Activated CD8-positive, alpha-beta memory T cell treated with anti-CD3 and anti-CD28 coated beads, Interleukin-2, amount 50 U/mL, for 48 hours (primary cell): ENCODE measurements at regions not wholly inside any gene's neighbourhood (a gene's known extent, or its start where the extent isn't known, plus 50 kb on each side); places are given as distances from the start of the nearest gene placed in this dataset.
A peak's percentile ranks its signal among the peaks of the same experiment; 100 is the strongest.

Experiments
- DNase-seq: peaks from one replicate; pipeline ENCODE4 v3.0.0-alpha.2; 2020

DNA sequence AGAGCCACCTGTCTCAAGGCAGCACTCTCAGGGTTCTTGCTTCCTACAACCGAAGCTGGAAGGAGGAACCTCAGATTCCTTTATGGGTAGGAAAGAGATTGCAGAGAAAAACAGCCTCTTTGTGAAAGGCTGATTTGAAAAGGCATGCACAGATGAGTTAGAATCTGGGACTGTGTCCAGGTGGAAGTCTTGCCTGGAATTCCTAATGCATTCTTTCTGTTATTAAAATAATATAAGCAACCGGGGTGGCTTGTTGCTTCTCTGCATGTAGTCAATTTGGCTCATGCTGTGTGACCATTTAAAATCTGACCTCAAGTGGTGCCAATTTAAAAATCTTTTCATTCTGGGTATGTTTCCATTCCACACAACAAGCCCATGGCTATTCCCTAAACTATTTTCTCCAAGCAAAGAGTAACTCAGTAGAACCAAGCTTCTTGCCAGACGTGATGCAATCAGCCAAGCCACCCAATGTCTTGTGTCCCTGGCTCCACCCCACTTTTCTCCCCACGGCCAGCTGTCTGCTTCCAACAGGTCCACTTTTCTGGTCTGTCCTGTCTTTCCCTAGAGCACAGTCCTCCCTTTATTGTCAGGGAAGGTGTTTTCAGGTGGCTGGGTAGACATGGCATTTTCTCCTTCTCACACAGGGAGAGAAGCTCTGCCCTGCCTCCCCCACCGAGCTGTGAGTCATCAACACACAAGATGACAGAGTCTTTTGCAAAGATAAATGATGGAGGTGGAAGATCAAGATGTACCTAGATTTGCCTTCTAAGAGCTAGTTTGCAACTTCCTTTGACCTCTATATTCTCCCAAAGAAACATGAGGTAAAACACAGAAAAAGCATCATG, 394.3 kb downstream of the FOXO1 start:
- DNase-seq = peak; percentile 58

DNA sequence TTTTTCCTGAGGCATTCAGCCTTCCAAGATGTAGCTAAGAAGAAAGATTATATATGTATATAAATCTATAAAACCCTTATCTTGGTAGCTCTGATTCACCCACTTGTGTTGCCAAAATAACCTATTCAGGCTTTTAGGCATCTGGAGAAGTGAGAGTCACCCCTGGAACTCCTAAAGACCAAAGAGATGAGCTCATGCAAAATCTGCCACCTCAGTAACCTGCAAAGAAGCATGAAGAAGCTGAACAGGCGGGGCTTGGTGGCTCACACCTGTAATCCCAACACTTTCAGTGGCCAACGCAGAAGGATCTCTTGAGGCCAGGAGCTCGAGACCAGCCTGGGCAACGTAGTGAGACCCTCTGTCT, 393.7 kb downstream of the FOXO1 start:
- DNase-seq = no peak

DNA sequence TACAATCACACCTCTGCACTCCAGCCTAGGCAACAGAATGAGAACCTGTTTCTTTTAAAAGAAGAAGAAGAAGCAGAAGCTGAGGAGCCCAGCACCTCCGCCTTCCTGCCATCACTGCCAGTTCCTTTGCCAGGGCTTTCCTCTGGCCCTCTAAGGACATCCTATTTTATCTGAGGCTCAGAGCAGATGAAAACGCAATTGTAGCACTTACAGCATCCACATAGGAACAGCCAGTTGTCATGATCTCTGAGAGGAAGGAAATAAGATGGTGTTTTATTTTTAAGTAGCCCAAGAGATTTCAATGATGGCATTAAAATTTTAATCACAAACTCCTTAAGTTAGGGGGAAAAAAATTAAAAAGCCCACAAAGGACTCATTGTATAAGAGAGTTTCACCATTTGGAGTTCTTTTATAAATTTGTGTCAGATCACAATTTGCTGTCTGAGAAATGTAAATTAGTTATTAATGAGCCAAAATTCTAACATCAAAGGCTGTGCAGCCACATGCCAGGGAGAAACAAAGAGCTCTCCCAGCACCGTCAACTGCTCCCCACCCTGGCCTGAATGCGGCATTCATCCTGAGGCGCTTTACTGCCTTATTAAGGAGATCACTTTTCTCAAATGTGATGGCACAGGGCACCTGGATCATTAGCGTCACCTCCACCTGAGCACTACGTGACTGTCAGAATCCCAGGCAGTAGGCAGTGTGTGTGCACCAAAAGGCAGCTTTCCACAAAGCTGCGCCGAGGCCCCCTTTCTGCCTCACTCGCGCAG, 393.0 kb downstream of the FOXO1 start:
- no peak for DNase-seq

DNA sequence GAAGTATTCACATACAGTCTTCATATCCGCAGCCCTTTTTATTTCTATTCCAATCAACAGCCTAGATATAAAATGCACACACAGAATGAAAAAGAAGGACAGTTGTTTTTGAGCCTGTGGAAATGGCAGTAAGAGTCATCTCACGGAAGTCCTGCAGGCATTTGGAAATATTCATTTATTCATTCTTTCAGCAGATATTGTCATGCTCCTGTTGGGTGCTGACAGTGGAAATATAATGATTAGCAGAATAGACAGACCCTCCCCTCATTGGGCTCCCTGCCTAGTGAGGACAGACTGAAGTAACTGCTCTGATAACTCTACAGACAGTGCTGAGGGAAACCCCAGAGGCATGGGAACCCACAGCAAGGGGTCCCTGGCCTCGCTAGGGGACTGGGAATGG, 392.3 kb downstream of the FOXO1 start:
- no peak for DNase-seq

DNA sequence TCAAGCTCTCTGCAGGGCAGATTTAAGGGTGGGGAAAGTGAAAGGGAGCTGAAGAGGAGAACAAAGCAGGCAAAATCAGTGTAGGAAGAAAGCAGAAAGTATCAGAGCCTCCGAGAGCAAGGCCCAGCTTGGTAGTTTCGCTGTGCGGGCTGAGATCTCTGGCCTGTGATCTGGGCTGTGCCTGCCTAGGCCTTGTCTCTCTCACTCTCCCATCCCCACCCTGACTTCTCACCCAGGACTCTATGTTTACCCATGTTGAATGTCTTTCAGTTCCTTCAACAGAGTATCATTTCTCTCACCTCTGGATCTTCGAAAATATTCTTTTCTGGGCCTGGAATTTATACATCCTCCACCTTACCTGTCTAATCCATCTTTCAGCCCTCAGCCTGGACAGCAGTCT, 391.3 kb downstream of the FOXO1 start:
- DNase-seq = no peak

DNA sequence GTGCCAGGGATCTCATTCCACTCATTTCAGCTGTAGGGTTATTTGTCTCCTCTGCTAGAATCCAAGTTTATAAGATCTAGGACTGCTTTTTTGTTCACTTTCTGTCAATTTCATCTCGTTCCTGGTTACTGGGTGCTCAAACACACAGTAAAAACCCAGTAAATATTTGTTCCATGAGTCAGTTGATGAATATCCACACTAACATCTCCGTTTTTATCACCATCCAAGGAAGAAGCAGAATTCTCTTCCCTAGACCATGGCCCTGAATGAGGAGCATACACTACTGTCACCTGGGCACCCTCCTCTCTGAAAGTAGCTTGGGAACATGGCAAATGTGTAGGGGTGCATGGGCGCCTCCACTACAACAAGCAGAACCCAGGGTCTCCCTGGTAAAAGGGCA, 390.8 kb downstream of the FOXO1 start:
- no peak for DNase-seq

DNA sequence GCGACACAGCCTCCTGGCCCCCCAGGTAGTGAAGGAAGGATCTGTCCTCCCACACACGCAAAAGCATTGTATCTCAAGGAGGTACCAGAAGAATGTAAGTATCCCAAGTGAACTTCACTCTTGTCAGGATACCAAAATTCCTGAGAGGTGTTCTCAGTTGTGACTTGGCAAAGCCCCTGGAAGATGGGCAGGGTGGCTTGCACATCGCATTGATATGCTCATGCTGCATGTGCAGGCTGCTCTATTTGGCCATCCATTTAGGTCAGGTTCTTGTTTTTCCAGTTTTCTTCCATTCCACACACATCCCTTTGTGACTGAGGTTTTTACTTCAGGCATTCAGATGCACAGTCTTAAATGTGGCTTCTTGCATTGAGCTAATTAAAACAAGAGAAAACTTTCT, 382.8 kb downstream of the FOXO1 start:
- DNase-seq = no peak

DNA sequence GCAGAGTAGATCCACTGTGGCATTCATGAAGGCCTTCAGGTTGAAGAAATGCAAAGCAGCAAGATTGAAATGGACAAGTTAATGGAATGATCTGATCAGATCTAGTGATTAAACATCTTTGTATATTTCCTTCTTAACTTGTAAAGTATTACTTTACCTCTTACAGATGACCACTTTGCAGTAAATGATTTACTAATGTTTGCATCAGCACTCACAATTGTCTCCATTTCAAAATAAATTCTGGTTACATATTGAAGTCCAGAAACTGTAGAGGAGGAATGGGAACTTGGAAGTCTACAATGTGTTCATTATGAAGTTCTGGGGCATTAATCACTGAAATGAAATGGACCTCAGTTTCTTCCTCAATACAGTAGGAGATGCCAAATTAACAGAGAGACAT, 380.8 kb downstream of the FOXO1 start:
- DNase-seq = no peak

DNA sequence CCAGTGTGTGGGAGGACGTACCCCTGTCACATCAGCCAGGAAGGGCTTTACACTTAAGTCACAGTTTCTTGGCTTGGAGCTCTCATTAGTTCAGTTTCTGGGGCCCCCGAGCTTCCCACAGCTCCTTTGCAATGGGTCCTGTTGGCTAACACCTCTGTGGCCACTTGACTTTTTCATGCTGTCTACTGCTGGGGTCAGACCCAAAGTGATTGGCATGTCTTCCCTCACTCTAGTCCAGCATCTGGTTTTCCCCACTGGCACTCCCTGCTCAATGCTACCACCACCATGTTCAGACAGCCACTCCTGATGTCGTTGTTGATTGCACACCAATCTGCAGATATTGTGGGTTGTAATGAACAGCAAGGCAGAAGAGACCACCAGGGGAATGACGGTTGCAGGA, 379.0 kb downstream of the FOXO1 start:
- no peak for DNase-seq

DNA sequence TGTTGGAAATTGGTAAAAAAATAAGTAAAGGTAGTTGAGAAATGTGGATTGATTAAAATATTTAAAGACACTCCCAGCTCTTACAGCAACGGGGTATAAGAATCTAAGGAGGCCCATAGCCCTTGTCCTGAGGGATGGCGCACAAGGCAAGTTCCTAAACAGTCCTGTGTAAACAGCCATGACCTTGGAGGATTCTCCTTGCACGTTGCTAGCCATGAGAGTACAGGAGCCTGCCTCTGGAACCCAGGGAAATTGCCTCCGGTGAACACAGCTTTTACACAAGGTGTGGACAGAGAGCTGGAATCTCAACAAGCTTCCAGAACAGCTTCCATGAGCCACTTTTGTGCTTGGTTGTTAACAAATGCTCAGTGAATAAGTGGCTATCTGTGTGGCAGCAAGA, 378.2 kb downstream of the FOXO1 start:
- DNase-seq = no peak

DNA sequence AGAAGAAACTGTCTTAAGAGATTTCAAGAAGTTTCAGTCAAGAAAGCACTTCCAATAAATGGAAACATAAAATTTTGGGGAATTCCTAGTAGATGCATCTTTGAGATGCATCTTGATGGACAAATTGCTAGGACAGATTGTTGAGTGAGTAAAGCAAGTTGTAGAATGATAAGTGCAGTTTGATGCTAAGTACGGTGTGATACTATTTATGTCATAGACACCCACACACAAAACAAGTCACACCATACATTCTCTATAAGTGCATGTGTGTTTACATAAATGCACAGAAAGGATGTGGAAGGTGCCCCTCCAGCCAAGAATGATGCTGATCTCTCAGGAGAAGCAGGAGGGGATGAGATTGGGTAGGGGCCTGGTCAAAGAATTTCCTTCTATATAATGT, 375.7 kb downstream of the FOXO1 start:
- DNase-seq = no peak

DNA sequence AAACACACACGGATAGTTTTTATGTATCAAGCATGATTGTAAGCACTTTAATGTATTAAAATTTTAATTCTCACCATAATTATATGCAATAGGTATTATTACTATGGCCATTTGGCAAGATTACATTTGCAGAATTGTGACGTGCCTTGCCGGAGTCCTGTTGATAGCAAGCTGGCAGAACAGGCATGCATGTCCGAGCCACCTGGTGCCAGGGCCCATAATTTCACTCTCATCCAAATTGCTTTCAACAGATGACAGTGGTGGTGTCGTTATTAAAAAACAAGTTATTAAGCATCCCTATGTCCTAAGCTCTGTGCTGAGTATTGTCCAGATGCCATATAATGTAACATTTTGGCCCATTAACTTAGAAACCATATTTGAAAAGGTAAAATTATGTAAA, 374.3 kb downstream of the FOXO1 start:
- no peak for DNase-seq

DNA sequence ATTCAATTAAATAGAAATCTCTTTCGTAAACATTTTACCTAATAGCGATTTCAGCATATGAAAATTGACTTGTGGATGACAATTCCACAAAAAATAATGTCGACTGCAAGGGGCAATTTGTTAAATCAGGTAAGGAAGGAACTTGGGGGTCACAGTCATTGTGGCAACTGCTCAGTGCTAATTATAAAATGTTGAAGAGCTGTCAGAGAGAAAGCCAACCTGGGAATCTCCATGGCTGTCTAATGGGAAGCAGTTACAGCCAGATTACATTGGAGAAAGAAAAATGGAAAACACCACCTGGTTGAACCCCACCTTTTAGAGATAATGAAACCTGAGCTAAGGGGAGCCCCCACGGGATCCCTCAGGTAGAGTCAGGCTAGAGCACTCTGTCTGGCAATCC, 373.9 kb downstream of the FOXO1 start:
- no peak for DNase-seq

DNA sequence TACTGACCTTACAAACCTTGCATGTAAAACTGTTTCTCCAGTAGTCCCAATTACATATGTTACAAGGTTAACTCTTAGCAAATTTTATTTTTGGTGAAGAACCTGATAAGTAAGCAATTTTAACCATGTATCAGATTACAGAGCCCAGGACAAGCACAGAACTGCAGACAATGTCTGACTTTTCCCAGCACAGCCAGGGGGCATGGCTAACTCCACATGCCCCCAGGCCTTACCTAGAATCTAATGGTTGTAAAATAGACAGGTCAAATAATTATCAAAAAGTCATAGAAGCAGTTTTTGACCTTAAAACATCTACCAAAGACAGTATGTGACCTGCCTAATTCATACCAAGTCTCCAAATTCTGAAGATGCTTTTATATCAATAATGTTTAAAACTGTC, 364.1 kb downstream of the FOXO1 start:
- no peak for DNase-seq

DNA sequence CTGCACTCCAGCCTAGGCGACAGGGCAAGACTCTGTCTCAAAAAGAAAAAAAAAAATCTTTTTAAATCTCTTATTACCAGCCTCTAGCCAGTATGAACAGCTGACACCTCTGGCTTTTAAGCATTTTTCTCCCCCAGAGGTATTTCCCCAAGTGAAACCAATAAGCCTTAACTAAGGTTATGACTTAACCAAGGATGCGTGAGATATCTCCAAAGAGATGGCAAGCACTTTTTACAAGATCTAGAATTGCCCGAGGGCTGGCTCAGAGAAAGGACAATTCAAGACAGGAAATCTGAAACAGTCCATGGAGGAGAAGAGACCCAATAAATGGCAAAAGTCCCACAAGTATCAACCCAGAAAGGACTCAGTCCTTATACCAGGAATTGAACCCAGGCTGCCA, 362.1 kb downstream of the FOXO1 start:
- DNase-seq = no peak

DNA sequence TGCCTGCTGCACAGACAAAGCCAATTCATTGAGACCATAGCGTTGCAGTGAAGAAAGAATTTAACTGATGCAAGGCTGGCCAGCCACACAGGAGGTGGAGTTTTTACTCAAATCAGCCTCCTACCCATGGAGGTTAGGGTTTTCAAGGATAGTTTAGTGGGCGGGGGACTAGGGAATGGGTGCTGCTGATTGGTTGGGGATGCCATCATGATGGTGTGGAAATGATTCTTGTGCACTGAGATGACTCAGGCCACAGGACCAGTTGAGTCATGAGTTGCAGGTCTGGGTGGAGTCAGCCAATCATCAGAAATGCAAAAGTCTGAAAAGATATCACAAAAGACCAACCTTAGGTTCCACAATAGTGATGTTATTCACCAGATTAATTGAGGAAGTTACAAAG, 359.6 kb downstream of the FOXO1 start:
- DNase-seq = peak; percentile 63

DNA sequence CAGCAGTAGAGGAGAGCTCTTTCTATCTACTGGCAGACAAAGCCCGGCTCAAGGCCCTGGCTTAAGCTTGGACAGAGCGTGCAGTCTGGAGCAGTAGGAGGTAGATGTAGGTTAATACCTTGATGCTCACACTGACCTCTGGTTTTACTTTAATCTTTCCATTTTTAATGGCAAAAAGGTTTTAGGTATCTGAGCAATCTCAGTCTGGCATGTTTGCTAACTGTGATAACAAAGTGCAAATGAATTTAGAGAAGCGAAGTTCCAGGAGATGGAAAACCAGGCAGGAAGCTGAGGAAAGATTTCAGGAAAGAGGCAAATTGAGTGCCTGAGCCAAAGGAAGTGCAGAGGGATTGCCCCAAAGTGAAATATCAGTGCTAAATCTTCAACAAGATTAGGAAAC, 356.6 kb downstream of the FOXO1 start:
- no peak for DNase-seq

DNA sequence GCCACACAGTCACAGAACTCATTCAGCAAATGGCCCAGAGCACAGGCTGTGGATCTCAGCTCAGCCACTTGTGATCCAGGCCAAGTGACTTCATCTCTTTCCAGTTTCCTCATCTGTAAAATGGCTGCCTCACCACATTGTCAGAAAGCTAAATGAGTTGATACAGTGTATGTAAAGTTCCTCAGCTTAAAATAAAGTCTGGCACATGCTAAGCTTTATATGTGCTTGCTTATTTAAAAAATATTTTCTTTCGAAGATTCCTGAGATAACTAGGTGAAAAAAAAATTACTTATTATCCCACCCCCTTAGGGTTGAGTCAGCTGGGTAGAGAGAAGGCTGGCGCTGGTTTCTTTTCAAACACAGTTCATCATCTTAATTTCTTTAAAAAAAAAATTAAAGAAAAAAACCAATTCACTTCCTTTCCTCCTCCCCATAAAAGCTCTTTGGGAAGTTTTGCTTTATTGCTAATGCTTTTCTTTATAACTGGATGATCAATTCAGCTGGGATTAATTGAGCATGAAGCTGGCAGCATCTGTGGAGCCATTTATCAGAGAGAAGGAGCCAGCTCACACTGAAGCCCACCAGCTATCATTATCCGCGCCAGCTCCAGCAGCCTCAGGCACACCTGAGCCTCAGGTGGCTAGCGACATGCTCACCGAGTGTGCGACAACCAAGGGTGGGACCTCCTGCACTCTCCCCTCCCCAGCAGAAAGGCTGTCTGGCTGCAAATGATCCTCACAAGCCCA, 354.9 kb downstream of the FOXO1 start:
- no peak for DNase-seq

DNA sequence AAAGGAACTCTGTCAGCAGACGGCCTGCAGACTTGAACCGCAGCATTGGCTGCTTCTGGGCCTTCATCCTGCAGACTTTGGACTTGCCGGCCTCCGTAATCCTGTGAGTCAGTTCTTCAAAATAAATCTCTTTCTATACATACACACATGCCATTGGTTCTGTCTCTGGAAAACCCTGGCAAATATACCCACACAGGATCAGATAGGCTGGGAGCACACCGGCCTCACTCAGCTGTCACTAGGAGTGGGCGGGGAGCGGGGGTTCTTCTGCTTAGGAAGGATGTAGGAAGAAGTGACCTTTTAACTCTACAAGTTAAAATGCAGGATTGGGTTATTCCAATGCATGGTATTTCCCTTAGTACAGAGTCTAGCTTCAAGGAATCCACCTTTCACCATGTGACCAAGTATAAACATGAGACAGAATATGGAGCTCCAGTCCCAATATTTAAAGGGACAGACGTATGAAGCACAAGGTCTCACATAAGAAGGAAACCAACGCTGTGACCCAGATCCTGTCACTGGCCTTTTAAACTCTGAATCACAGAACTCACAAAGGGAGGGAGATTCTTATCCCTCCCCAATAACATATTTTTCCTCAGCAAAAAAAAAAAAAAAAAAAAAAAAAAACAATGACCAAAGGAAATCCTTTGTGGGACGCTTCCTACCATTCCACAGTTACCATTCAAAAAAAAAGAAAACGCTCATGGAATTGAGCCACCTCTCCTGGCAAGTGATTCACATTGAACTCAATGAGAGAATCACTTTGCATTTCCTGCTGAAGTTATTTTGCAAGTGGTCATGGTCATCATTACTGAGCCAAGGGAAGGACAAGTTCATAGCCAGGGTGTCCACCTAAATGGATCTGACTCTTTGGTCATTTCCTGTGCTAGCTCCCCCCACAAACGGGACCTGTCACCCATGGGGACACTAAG, 352.9 kb downstream of the FOXO1 start:
- DNase-seq = no peak

DNA sequence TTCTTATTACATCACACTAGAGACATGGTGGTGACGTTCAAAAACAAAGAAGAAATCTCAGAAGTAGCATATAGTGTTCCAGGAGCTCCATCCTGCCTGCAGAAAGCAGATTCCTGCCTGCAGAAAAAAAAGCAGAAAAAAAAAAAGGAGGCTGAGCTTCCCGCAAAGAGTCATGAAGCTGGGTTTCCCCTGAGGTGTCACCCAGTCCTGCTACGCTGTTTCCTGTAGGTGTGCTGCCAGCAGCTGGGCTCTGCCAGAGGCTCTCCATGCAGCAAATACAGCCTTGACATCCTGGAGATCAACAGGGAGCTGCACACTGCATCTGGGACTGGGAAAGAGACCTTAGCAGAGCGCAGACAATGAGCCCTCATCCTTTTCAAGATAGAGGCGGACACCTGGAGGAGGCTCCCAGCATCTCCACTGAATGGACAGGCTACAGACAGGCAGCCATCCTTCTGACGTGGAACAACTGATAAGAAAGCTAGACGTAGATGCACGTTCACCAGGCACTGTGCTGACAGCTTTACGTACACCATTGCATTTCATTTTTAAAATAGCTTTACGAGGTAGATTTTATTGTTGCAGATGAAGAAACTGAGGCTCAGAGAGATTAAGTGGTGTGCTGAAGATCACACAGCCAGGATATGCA, 350.9 kb downstream of the FOXO1 start:
- DNase-seq = peak; percentile 71

DNA sequence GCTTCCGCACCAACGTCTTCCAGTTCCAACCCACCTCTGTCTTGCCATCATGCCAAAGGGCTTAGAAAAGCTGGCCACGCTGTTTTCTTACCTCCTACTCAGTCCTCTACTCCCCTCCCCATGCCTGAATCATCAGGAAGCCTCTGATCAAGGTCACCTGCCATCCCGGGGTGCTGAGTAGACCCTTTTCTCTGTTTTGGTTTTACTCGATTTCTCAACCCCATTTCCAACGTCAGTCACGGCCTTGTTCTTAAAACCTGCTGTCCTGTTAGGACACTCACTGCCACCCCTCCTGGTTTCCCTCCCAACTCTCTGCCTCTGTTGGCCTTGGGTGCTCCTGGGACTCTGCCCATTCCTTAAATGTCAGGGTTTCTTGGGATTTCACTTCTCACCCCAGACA, 350.1 kb downstream of the FOXO1 start:
- peak; percentile 61 for DNase-seq

DNA sequence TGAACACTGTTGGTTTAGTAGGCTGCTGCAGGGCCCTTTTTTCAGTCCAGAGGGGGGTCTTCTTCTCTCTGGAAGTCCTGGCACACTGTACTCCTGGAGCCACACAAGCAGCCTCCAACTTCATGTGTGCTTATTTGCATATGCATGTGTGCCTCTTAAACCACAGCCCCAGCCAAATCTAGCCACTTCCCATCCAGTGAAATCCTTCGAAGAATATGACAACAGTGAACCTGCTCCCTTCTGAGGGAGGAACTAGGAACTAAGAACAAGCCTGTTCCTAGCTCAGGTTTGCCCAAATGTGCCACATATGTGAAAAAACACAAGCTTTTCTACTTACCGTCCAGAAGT, 348.5 kb downstream of the FOXO1 start:
- no peak for DNase-seq
